DMS153 (cell line): ENCODE measurements at regions not wholly inside any gene's neighbourhood (a gene's known extent, or its start where the extent isn't known, plus 50 kb on each side); places are given as distances from the start of the nearest gene placed in this dataset.
A peak's percentile ranks its signal among the peaks of the same experiment; 100 is the strongest.
"Not testable (repeated sequence)": the region's sequence is repeated elsewhere in the genome, so short reads cannot be mapped to it uniquely, and the experiment has no call there.

Source experiments
- DNase-seq: peaks from one replicate; lab custom pipeline; 2025; lab: John Stamatoyannopoulos, UW

DNA sequence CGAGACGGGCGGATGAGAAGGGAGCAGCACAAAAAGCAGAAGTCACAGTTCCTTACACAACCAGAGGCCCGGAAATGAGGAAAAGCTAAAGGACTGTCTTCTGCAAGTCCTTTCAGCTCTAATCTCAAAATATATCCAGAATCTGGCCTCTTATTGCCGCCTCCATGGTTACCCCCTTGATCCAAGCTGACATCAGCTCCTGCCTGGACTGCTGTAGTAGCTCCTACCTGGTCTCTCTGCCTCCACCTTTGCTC lies 324.0 kb upstream of the ROPN1 start:
- no peak for DNase-seq

GRCh38 chr3:124318014-124318413 lies 326.1 kb upstream of the ROPN1 start:
- DNase-seq = no peak

DNA sequence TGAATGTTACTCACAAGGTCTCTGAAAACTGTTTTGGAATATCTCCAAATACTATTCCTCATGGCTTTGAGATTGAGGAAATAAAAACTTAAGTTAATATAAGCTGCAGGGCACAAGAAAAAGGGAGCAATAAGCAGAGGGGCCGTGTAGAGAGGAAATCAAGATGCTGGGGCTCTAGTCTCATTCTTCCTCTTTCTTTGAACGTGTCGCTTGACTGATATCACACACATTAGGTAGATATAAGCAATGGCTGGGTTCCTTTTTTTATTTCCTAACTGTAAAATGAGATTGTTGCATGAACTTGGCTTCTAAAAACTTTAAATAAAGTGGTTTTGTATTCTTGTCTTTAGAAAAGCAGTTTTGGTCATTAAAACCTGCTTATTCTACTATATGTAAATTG lies 326.7 kb upstream of the ROPN1 start:
- no peak for DNase-seq

DNA sequence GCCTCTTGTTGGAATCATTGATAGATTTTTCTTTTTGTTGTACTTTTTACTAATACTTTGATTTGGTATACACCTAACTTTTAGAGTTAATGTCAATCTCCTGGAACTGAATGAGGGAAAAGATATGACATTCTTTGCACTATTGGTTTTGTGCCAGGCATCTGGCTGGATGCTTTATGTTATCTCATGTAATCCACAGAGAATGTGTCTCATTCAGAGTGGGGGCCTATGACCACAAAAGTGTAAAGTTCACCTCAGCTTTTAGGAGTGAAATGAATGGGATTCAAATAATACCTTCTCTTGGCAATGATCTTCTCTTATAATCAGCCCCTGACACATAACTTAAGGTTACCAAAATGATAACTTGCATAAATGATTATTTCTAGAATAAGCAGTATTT lies 329.1 kb upstream of the ROPN1 start:
- DNase-seq = no peak

GRCh38 chr3:124322309-124322880 lies 330.5 kb upstream of the ROPN1 start:
- peak; percentile 34 for DNase-seq

GRCh38 chr3:124322966-124323365 lies 331.0 kb upstream of the ROPN1 start:
- no peak for DNase-seq

GRCh38 chr3:124325248-124325647 lies 333.3 kb upstream of the ROPN1 start:
- DNase-seq = no peak

- no peak for DNase-seq
Measured at GRCh38 chr3:124329723-124330122, 337.8 kb upstream of the ROPN1 start.

DNA sequence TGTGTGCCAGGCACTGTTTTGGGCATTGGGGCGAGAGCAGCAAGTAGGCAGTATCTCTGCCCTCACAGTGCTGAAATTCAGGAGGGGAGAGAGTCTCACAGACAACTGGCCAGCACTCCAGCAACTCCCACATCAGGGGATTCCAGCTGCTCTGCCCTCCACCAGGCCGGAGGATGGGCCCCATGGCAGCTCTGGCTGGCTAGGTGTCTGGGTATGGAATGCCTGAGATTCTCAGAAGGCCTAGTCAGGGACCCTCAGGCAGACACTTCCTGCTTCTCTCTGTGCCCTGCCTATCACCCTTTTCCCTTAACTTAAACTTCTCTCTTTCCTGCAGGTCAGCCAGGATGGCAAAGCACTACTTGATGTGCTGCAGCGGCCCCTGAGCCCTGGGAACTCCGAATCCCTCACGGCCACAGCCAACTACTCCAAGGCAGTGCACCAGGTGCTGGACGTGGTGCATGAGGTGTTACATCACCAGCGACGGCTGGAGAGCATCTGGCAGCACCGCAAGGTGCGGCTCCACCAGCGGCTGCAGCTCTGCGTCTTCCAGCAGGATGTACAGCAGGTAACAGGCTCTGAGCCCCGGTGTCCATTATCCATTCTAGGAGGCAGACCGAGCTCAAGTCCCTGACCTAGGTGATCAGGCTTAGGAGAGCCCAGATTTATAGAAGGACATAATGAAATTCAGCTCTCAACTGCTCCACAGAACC lies 342.2 kb upstream of the ROPN1 start:
- DNase-seq = no peak

- no peak for DNase-seq
Measured at GRCh38 chr3:124336067-124336656, 344.2 kb upstream of the ROPN1 start.

DNA sequence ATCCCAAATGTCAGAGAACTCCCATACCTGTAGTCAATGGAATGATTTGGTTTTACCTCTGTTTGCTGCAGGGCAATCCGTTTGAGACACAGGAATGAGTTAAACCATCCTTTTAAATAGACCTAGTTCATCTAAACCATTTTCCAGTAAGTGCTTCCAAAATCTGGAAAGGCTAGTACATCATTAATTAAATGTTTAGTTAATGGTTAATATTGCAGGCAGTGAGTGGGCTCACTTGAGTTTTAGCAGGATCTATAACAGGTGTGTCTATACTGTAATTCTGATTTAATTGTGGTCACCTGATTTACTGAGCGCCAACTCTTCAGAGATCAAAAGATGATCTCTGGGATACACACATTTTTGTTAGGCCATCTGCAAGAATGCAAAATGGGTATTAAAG lies 353.9 kb upstream of the ROPN1 start:
- DNase-seq = no peak

DNA sequence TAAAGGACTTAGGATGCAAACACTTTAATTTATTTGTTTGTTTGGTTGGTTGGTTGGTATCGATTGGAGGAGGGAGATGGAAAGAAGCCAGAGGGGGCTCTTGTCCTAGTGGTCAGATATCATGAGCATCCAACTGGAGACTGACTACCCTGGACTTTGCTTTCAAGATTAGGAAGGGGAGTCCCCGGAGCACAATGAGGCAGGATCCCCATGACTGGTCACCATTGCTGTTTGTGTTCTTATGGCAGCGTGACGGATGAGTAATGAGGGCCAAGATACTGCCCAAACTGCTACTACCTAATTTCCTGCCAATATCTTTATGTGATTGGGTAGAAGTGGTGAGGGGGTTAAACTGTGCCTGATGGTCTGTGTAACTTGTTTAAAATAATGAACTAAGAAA lies 354.6 kb upstream of the ROPN1 start:
- no peak for DNase-seq

- peak; percentile 43 for DNase-seq
Measured at GRCh38 chr3:124347418-124347817, 355.5 kb upstream of the ROPN1 start.

- not testable (repeated sequence) for DNase-seq
Measured at GRCh38 chr3:124348555-124348954, 356.6 kb upstream of the ROPN1 start.

GRCh38 chr3:124351430-124352148 lies 359.7 kb upstream of the ROPN1 start:
- DNase-seq = peak; percentile 85

GRCh38 chr3:124352149-124352539 lies 360.2 kb upstream of the ROPN1 start:
- peak; percentile 66 for DNase-seq

DNA sequence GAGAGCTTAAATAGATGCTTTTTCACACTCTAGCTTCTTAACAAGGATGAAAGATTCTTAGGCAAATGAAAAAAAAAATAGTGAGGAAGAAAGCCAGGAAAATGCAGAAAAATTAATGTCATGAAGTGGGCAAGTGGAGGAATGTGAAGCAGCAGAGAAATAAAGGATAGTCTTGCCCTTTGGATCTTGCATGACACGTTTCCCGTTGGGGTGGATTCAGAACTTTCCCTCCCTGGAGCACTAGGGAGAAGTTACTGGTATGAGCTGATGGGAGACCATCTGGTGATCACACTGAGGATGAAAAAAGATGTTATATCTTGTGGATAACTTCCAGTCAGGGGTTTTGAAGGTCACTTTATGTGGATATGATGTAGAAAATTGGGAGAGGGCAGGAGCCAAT lies 361.8 kb upstream of the ROPN1 start:
- no peak for DNase-seq

DNA sequence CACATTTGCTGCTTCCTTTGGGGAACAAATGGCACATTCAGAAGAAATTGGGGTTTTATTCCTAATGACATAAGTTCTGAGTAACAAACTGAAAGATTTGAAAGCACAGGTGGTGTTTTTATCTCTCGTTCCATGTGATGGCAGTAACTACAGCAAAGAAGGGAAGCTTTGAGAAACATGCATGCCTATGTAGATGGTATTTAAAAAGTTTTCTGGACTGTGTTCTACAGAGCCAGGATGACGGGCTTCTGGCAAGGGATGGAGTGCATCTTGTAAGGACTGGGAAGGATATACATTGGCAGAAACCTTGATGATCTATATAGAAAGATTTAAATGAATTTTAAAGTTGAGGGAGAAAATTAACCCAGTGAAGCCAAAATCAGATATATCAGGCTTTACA lies 362.2 kb upstream of the ROPN1 start:
- no peak for DNase-seq

GRCh38 chr3:124358156-124358555 lies 366.2 kb upstream of the ROPN1 start:
- DNase-seq = no peak

DNA sequence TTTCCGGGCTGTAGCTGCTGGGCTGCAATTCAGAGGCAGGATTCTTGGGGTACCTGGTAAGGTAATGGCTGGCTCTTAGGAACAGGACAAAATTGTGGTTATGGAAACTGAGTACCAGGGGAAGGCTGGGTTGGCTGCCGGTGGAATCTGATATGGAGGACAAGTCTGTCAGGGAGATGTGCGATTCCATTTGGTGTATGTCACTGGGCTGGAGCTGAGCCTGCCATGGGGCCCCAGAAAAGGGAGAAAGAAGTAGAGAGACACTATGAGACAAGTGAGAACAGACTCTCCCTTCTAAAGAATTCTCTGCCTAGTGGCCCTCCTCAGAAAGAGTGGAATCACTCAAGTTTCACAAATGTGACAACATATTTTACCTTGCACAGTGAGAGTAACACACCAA lies 368.2 kb upstream of the ROPN1 start:
- DNase-seq = no peak

DNA sequence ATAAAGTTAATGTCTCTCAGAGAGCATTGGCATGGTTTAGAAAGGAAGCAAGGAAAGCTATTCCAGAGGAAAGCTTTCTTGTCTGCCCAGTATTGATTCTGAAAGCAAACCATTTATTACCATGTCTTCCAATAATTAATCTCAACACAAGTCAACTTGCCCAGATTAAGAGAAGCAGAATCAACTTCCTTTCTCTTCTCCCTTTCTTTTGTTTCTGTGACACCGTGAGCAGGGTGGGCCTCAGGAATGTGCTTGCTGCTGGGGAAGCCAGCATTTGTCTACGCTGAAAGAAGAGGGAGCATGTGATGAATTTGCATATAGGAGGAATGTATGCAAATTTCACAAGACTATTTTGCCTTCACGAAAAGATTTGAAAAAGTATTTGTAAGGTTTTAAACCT lies 368.6 kb upstream of the ROPN1 start:
- DNase-seq = no peak

DNA sequence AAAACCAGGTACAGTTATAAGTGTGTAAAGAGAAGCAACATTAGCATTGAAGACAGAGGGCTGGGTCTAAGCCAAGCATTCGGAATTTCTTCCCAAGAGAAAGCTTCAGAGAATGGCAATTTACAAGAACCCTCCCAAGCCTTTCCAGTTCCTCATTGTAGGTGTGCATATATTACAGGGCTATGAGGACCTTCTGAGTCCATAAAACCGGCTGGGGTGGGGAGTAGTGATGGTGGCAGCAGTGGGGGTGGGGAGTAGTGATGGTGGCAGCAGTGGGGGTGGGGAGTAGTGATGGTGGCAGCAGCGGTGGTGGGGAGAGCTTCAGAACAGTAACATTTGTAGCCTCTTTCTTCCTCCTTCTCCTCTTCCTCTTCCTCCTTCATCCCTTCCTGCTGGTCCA lies 368.7 kb upstream of the UMPS start:
- DNase-seq = no peak

GRCh38 chr3:124362455-124362854 lies 367.8 kb upstream of the UMPS start:
- no peak for DNase-seq
